GM23338 (cell line): ENCODE measurements at regions not wholly inside any gene's neighbourhood (a gene's known extent, or its start where the extent isn't known, plus 50 kb on each side); places are given as distances from the start of the nearest gene placed in this dataset.

Experiments
- ETS1 ChIP-seq: IDR thresholded peaks from 2 replicates; pipeline ENCODE4 v1.6.1; 2016; ENCODE audit warnings: antibody characterized with exemption
- NANOG ChIP-seq: IDR thresholded peaks from 2 replicates; pipeline ENCODE4 v1.6.1; 2016; ENCODE audit warnings: antibody characterized with exemption, borderline replicate concordance
- REST ChIP-seq: IDR thresholded peaks from one replicate; pipeline ENCODE4 v1.6.1; 2018; ENCODE audit warnings: antibody characterized with exemption; ENCODE audit not compliant: unreplicated experiment
- STAT1 ChIP-seq: IDR thresholded peaks from one replicate; pipeline ENCODE4 v1.6.1; 2016; ENCODE audit warnings: antibody characterized with exemption; ENCODE audit not compliant: unreplicated experiment
- ZNF462 ChIP-seq: fragments of 250-450 bp; sonication (Bioruptor Pico); IDR thresholded peaks from 2 replicates; pipeline ENCODE4 v1.5.0; 2020; ENCODE audit warnings: mild to moderate bottlenecking, moderate library complexity

GRCh38 chr12:18908191-18908590 lies 170.3 kb downstream of the CAPZA3 start (continued):
- TF ChIP-seq ZNF462 (CRISPR knock-in tag) (no peak), REST (no peak), STAT1 (no peak), NANOG (no peak), ETS1 (no peak)
